Neural progenitor cell (in vitro differentiated cells): ENCODE measurements at regions not wholly inside any gene's neighbourhood (a gene's known extent, or its start where the extent isn't known, plus 50 kb on each side); places are given as distances from the start of the nearest gene placed in this dataset.
"Not testable (repeated sequence)": the region's sequence is repeated elsewhere in the genome, so short reads cannot be mapped to it uniquely, and the experiment has no call there.

Experiments
- EZH2phosphoT487 ChIP-seq: fragments of 200-600 bp; sonication (generic); IDR thresholded peaks from 2 replicates; pipeline ENCODE4 v1.6.1; 2017; ENCODE audit warnings: antibody characterized with exemption
- TF ChIP-seq, protein P1 (sequence below): fragments of 200-600 bp; sonication (generic); IDR thresholded peaks from 2 replicates; pipeline ENCODE4 v1.5.1; 2017; ENCODE audit warnings: antibody characterized with exemption, mild to moderate bottlenecking

- TF ChIP-seq, protein P1, sequence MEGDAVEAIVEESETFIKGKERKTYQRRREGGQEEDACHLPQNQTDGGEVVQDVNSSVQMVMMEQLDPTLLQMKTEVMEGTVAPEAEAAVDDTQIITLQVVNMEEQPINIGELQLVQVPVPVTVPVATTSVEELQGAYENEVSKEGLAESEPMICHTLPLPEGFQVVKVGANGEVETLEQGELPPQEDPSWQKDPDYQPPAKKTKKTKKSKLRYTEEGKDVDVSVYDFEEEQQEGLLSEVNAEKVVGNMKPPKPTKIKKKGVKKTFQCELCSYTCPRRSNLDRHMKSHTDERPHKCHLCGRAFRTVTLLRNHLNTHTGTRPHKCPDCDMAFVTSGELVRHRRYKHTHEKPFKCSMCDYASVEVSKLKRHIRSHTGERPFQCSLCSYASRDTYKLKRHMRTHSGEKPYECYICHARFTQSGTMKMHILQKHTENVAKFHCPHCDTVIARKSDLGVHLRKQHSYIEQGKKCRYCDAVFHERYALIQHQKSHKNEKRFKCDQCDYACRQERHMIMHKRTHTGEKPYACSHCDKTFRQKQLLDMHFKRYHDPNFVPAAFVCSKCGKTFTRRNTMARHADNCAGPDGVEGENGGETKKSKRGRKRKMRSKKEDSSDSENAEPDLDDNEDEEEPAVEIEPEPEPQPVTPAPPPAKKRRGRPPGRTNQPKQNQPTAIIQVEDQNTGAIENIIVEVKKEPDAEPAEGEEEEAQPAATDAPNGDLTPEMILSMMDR = not testable (repeated sequence)
- not testable (repeated sequence) for TF ChIP-seq EZH2phosphoT487
Observed at GRCh38 chr2:67132441-67132940, 264.6 kb upstream of the ETAA1 start.
